Natural killer cell (primary cell): ENCODE measurements at regions not wholly inside any gene's neighbourhood (a gene's known extent, or its start where the extent isn't known, plus 50 kb on each side); places are given as distances from the start of the nearest gene placed in this dataset.

Experiments
- ATAC-seq, 3 donors: fragments of 150-1000 bp in 2 of 3; fragments of 200-7000 bp in 1 of 3; cut with Tn5 transposase; 1 replicate in 1 of 3; 2 replicates in 2 of 3; pipeline ENCODE4 v1.10.0; 2021; ENCODE audit warnings: mild to moderate bottlenecking in 2 of 3, moderate library complexity in 2 of 3
- DNase-seq, 2 donors: peaks; one replicate each; pipeline versions ENCODE4 v3.0.0 to v3.0.0-alpha.2; 2013 to 2021; ENCODE audit warnings: mixed read lengths in 1 of 2
- H3K27ac ChIP-seq: one replicate; pipeline ENCODE4 v1.5.1; 2013; ENCODE audit warnings: mild to moderate bottlenecking, low read length
- H3K27me3 ChIP-seq: one replicate; pipeline ENCODE4 v1.6.1; 2013; ENCODE audit warnings: low read length; ENCODE audit not compliant: control insufficient read depth, insufficient read depth
- H3K36me3 ChIP-seq: one replicate; pipeline ENCODE4 v1.6.1; 2013; ENCODE audit warnings: low read length; ENCODE audit not compliant: control insufficient read depth, insufficient read depth
- H3K4me1 ChIP-seq: one replicate; pipeline ENCODE4 v1.6.1; 2013; ENCODE audit warnings: low read length; ENCODE audit not compliant: control insufficient read depth, insufficient read depth
- H3K4me3 ChIP-seq: one replicate; pipeline ENCODE4 v1.5.1; 2013; ENCODE audit warnings: low read length
- H3K9me3 ChIP-seq: one replicate; pipeline ENCODE4 v1.6.1; 2013; ENCODE audit warnings: low read length; ENCODE audit not compliant: control insufficient read depth, insufficient read depth
- H3K27ac Mint-ChIP-seq, 2 donors: one replicate each; pipeline ENCODE4 v1.8.0; 2022; ENCODE audit warnings: mild to moderate bottlenecking in 2 of 2, mixed read lengths in 2 of 2, moderate library complexity in 1 of 2
- H3K27me3 Mint-ChIP-seq, 2 donors: one replicate each; pipeline ENCODE4 v1.8.0; 2022; ENCODE audit warnings: low read depth in 2 of 2, mixed read lengths in 2 of 2
- H3K36me3 Mint-ChIP-seq: one replicate; pipeline ENCODE4 v1.8.0; 2022; ENCODE audit warnings: mixed read lengths
- H3K4me1 Mint-ChIP-seq, 2 donors: one replicate each; pipeline ENCODE4 v1.8.0; 2022; ENCODE audit warnings: mixed read lengths in 2 of 2
- H3K4me3 Mint-ChIP-seq: one replicate; pipeline ENCODE4 v1.8.0; 2022; ENCODE audit warnings: mild to moderate bottlenecking, moderate library complexity, mixed read lengths
- H3K9me3 Mint-ChIP-seq, 2 donors: one replicate each; pipeline ENCODE4 v1.8.0; 2022; ENCODE audit warnings: mixed read lengths in 2 of 2
- CTCF ChIP-seq: fragments of 200-600 bp; IDR thresholded peaks from one replicate; pipeline ENCODE4 v1.8.0; 2022; ENCODE audit warnings: antibody characterized with exemption
- WGBS: methylation state at CpG from one replicate; pipeline ENCODE4 v1.1.7; 2013; ENCODE audit warnings: missing lambda C conversion rate; ENCODE audit not compliant: insufficient coverage; 5-methylcytosine and 5-hydroxymethylcytosine counted together
- intact Hi-C: fragments of 100-400 bp; cut with micrococcal nuclease; formaldehyde crosslinking; loops from one replicate; pipeline ENCODE4 v1.14.2; 2022

GRCh38 chr14:22478670-22479069 lies 110.4 kb downstream of the DAD1 start:
- no peaks in the 10 kb centered on the region for H3K27me3 Mint-ChIP-seq
- DNase-seq = no peak
- WGBS = 78% methylated on average over 2 of the region's 3 CpGs
- peak overlapping the region; percentile 74 for H3K27ac ChIP-seq
- intact Hi-C loops = loop anchor here (10.0 kb wide), 1 partner anchor 376 kb away; no protein-coding TSS in a partner anchor
- H3K9me3 Mint-ChIP-seq = no peaks in the 10 kb centered on the region
- peak overlapping the region; percentile 80 to 89 for H3K27ac Mint-ChIP-seq
- peak overlapping the region; percentile 87 for H3K4me3 Mint-ChIP-seq
- H3K4me1 Mint-ChIP-seq = peaks cover 97 to 98% of the 10 kb centered on the region in 2 donors
- no peaks in the 10 kb centered on the region for H3K27me3 ChIP-seq
- H3K9me3 ChIP-seq = no peaks in the 10 kb centered on the region
- no peaks in the 10 kb centered on the region for H3K36me3 ChIP-seq
- H3K36me3 Mint-ChIP-seq = peaks cover 15% of the 10 kb centered on the region
- TF ChIP-seq CTCF = no peak
- no peak for ATAC-seq
- no peak overlapping the region for H3K4me3 ChIP-seq
- peaks cover 72% of the 10 kb centered on the region for H3K4me1 ChIP-seq

GRCh38 chr14:22478247-22478646 lies 110.8 kb downstream of the DAD1 start:
- Histone ChIP-seq H3K36me3 (no peaks in the 10 kb centered on the region), H3K27ac (peak overlapping the region; percentile 74), H3K4me1 (peaks cover 76% of the 10 kb centered on the region), H3K4me3 (no peak overlapping the region), H3K27me3 (no peaks in the 10 kb centered on the region), H3K9me3 (no peaks in the 10 kb centered on the region)
- H3K27ac Mint-ChIP-seq = peak overlapping the region; percentile 80 to 89
- H3K4me3 Mint-ChIP-seq = peak overlapping the region; percentile 91
- ATAC-seq (peak; percentile 28 to 52 (median 40)), DNase-seq (no peak)
- H3K9me3 Mint-ChIP-seq = no peaks in the 10 kb centered on the region
- WGBS = 50% methylated on average over 2 of the region's 4 CpGs
- intact Hi-C loops = loop anchor here (10.0 kb wide), 1 partner anchor 377 kb away; no protein-coding TSS in a partner anchor
- H3K4me1 Mint-ChIP-seq = peaks cover 97 to 98% of the 10 kb centered on the region in 2 donors
- H3K27me3 Mint-ChIP-seq = no peaks in the 10 kb centered on the region
- no peak for TF ChIP-seq CTCF
- peaks cover 15% of the 10 kb centered on the region for H3K36me3 Mint-ChIP-seq

- Mint-ChIP-seq H3K9me3 (no peaks in the 10 kb centered on the region), H3K27ac (peak overlapping the region; percentile 80 to 89), H3K36me3 (peaks cover 15% of the 10 kb centered on the region), H3K4me1 (peaks cover 97 to 98% of the 10 kb centered on the region in 2 donors), H3K4me3 (peak overlapping the region; percentile 91), H3K27me3 (no peaks in the 10 kb centered on the region)
- WGBS = 32% methylated on average over 4 of the region's 5 CpGs
- DNase-seq (no peak), ATAC-seq (no peak)
- no peaks in the 10 kb centered on the region for H3K36me3 ChIP-seq
- H3K27me3 ChIP-seq = no peaks in the 10 kb centered on the region
- intact Hi-C loops = loop anchor here (2.0 to 10.0 kb wide), 2 partner anchors 13 to 377 kb away; no protein-coding TSS in a partner anchor
- H3K4me1 ChIP-seq = peaks cover 77% of the 10 kb centered on the region
- peak overlapping the region; percentile 74 for H3K27ac ChIP-seq
- TF ChIP-seq CTCF = no peak
- H3K4me3 ChIP-seq = no peak overlapping the region
- no peaks in the 10 kb centered on the region for H3K9me3 ChIP-seq
Measured at GRCh38 chr14:22477569-22478194, 111.3 kb downstream of the DAD1 start.
